NB4 (cell line): ENCODE measurements at regions not wholly inside any gene's neighbourhood (a gene's known extent, or its start where the extent isn't known, plus 50 kb on each side); places are given as distances from the start of the nearest gene placed in this dataset.

Experiments used
- POLR2A ChIP-seq: IDR thresholded peaks from 2 replicates; pipeline ENCODE4 v1.6.1; 2011; ENCODE audit warnings: mild to moderate bottlenecking; ENCODE audit not compliant: insufficient read length; ENCODE audit errors: extremely low read depth
- TF ChIP-seq, protein P1 (sequence below): IDR thresholded peaks from one replicate; pipeline ENCODE4 v1.5.1; 2012; ENCODE audit warnings: low read depth, low read length

DNA sequence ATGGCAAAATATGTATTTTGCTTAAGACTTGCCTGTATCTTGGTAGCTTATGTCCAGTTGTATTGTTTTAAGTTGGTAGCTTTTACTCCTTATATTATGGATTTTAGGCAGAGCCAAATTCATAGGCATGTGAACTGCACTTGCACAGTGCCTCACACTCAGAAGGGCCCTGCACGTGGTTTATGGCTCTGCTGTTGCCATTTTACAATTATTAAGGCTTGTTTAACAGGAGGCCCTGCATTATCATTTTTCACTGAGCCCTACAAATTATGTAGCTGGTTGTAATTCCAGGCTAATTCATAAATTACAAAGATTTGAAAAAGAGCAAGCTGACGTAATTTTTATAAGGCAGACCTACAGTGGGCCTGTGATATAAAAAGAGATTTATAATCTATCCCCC lies 537.6 kb upstream of the UBE2E2 start:
- TF ChIP-seq, protein P1, sequence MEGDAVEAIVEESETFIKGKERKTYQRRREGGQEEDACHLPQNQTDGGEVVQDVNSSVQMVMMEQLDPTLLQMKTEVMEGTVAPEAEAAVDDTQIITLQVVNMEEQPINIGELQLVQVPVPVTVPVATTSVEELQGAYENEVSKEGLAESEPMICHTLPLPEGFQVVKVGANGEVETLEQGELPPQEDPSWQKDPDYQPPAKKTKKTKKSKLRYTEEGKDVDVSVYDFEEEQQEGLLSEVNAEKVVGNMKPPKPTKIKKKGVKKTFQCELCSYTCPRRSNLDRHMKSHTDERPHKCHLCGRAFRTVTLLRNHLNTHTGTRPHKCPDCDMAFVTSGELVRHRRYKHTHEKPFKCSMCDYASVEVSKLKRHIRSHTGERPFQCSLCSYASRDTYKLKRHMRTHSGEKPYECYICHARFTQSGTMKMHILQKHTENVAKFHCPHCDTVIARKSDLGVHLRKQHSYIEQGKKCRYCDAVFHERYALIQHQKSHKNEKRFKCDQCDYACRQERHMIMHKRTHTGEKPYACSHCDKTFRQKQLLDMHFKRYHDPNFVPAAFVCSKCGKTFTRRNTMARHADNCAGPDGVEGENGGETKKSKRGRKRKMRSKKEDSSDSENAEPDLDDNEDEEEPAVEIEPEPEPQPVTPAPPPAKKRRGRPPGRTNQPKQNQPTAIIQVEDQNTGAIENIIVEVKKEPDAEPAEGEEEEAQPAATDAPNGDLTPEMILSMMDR = no peak
- TF ChIP-seq POLR2A = no peak
